ENCODE measurements at regions not wholly inside any gene's neighbourhood (a gene's known extent, or its start where the extent isn't known, plus 50 kb on each side); places are given as distances from the start of the nearest gene placed in this dataset.

- no peak overlapping the region for H3K27ac ChIP-seq
- TF ChIP-seq CTCF (conservative IDR thresholded peaks at IDR 0.05): no peak
Observed at GRCh38 chr5:167539747-167540146, 751.7 kb upstream of the WWC1 start.

GRCh38 chr5:167546270-167546669 is 745.2 kb upstream of the WWC1 start:
- no peak for TF ChIP-seq CTCF (conservative IDR thresholded peaks at IDR 0.05)
- no peak overlapping the region for H3K27ac ChIP-seq

- no peak overlapping the region for H3K27ac ChIP-seq
- no peak for TF ChIP-seq CTCF (conservative IDR thresholded peaks at IDR 0.05)
Observed at GRCh38 chr5:167552356-167552755, 739.1 kb upstream of the WWC1 start.

- no peak overlapping the region for H3K27ac ChIP-seq
- TF ChIP-seq CTCF (conservative IDR thresholded peaks at IDR 0.05): no peak
Observed at GRCh38 chr5:167553511-167553910, 737.9 kb upstream of the WWC1 start.

GRCh38 chr5:167554564-167555290 is 736.7 kb upstream of the WWC1 start:
- no peak for TF ChIP-seq CTCF (conservative IDR thresholded peaks at IDR 0.05)

GRCh38 chr5:167555565-167556166 is 735.8 kb upstream of the WWC1 start:
- peak; percentile 15; the same call in 1 of the 2 replicates for TF ChIP-seq CTCF (conservative IDR thresholded peaks at IDR 0.05)
- H3K27ac ChIP-seq: no peak overlapping the region

More at GRCh38 chr5:167554564-167555290, 736.7 kb upstream of the WWC1 start:
- no peak overlapping the region for H3K27ac ChIP-seq

- no peak overlapping the region for H3K27ac ChIP-seq
- TF ChIP-seq CTCF (conservative IDR thresholded peaks at IDR 0.05): no peak
Observed at GRCh38 chr5:167557359-167557758, 734.1 kb upstream of the WWC1 start.
